WTC11 (cell line): ENCODE measurements at regions not wholly inside any gene's neighbourhood (a gene's known extent, or its start where the extent isn't known, plus 50 kb on each side); places are given as distances from the start of the nearest gene placed in this dataset.
A peak's percentile ranks its signal among the peaks of the same experiment; 100 is the strongest.

ENCODE experiments used
- ATAC-seq: fragments of 200-7000 bp; cut with Tn5 transposase; 2 replicates; pipeline ENCODE4 v1.10.0; 2021; ENCODE audit warnings: mild to moderate bottlenecking, moderate library complexity
- CTCF ChIA-PET: fragments of 300-600 bp; sonication (Branson Sonifier 250); formaldehyde crosslinking; loops from one replicate; lab custom pipeline; 2021; ENCODE audit warnings: antibody characterized with exemption; lab: Charles Lee
- POLR2A ChIA-PET: fragments of 350-600 bp; sonication (Branson Sonifier 250); formaldehyde crosslinking; loops from one replicate; lab custom pipeline; 2021; ENCODE audit warnings: antibody characterized with exemption; lab: Charles Lee
- DNase-seq: peaks from one replicate; pipeline ENCODE4 v3.0.0; 2021; ENCODE audit warnings: low spot score
- H3K27ac Mint-ChIP-seq: 2 replicates; pipeline ENCODE4 v1.8.0; 2021; ENCODE audit warnings: mixed read lengths
- H3K27me3 Mint-ChIP-seq: 2 replicates; pipeline ENCODE4 v1.8.0; 2021; ENCODE audit warnings: low read depth, mild to moderate bottlenecking, moderate library complexity, mixed read lengths
- H3K36me3 Mint-ChIP-seq: 2 replicates; pipeline ENCODE4 v1.8.0; 2021; ENCODE audit warnings: mixed read lengths
- H3K4me1 Mint-ChIP-seq: 2 replicates; pipeline ENCODE4 v1.8.0; 2022; ENCODE audit warnings: mixed read lengths
- H3K4me3 Mint-ChIP-seq: 2 replicates; pipeline ENCODE4 v1.8.0; 2021; ENCODE audit warnings: mild to moderate bottlenecking, moderate library complexity, mixed read lengths
- H3K9me3 Mint-ChIP-seq: 2 replicates; pipeline ENCODE4 v1.8.0; 2021; ENCODE audit warnings: mixed read lengths
- ATF2 ChIP-seq: sonication (generic); formaldehyde crosslinking; IDR thresholded peaks from 2 replicates; pipeline ENCODE4 v1.8.1; 2022; ENCODE audit warnings: low read depth, missing genetic modification reagents, borderline replicate concordance
- ATF6 ChIP-seq: sonication (generic); formaldehyde crosslinking; IDR thresholded peaks from 2 replicates; pipeline ENCODE4 v1.8.1; 2023; ENCODE audit warnings: mild to moderate bottlenecking, missing genetic modification reagents
- CBFB ChIP-seq: sonication (generic); formaldehyde crosslinking; IDR thresholded peaks from 2 replicates; pipeline ENCODE4 v1.8.1; 2022; ENCODE audit warnings: mild to moderate bottlenecking, low read depth, missing genetic modification reagents
- E2F1 ChIP-seq: sonication (generic); formaldehyde crosslinking; IDR thresholded peaks from 2 replicates; pipeline ENCODE4 v1.8.0; 2022; ENCODE audit warnings: mild to moderate bottlenecking, missing genetic modification reagents
- GABPB1 ChIP-seq: sonication (generic); formaldehyde crosslinking; IDR thresholded peaks from 2 replicates; pipeline ENCODE4 v1.8.1; 2023; ENCODE audit warnings: mild to moderate bottlenecking, missing genetic modification reagents
- IRF1 ChIP-seq: sonication (generic); formaldehyde crosslinking; IDR thresholded peaks from 2 replicates; pipeline ENCODE4 v1.8.0; 2023; ENCODE audit warnings: missing genetic modification reagents
- JAZF1 ChIP-seq: fragments of 250-450 bp; sonication (Bioruptor Pico); IDR thresholded peaks from 2 replicates; pipeline ENCODE4 v1.9.0; 2021; ENCODE audit warnings: moderate library complexity, mild to moderate bottlenecking, inconsistent platforms
- KAT7 ChIP-seq: sonication (generic); formaldehyde crosslinking; IDR thresholded peaks from 2 replicates; pipeline ENCODE4 v1.8.1; 2023; ENCODE audit warnings: missing genetic modification reagents, mild to moderate bottlenecking, borderline replicate concordance
- MYBL2 ChIP-seq: sonication (generic); formaldehyde crosslinking; IDR thresholded peaks from 2 replicates; pipeline ENCODE4 v1.8.1; 2023; ENCODE audit warnings: mild to moderate bottlenecking, moderate library complexity, missing genetic modification reagents
- NR3C1 ChIP-seq: sonication (generic); formaldehyde crosslinking; conservative IDR thresholded peaks from 2 replicates; pipeline ENCODE4 v1.8.1; 2023; ENCODE audit warnings: low read depth, mild to moderate bottlenecking, missing genetic modification reagents
- RORB ChIP-seq: fragments of 250-450 bp; sonication (Bioruptor Pico); IDR thresholded peaks from 2 replicates; pipeline ENCODE4 v1.9.0; 2021; ENCODE audit warnings: mild to moderate bottlenecking
- SMAD3 ChIP-seq: sonication (generic); formaldehyde crosslinking; IDR thresholded peaks from 2 replicates; pipeline ENCODE4 v1.8.0; 2022; ENCODE audit warnings: missing genetic modification reagents, mild to moderate bottlenecking, borderline replicate concordance
- TEAD1 ChIP-seq: sonication (generic); formaldehyde crosslinking; IDR thresholded peaks from 2 replicates; pipeline ENCODE4 v1.8.0; 2022; ENCODE audit warnings: mild to moderate bottlenecking, missing genetic modification reagents
- TEAD4 ChIP-seq: sonication (generic); formaldehyde crosslinking; IDR thresholded peaks from 2 replicates; pipeline ENCODE4 v1.8.0; 2022; ENCODE audit warnings: mild to moderate bottlenecking, missing genetic modification reagents
- TP53 ChIP-seq: sonication (generic); formaldehyde crosslinking; IDR thresholded peaks from 2 replicates; pipeline ENCODE4 v1.8.1; 2023; ENCODE audit warnings: mild to moderate bottlenecking, missing genetic modification reagents
- USF2 ChIP-seq: sonication (generic); formaldehyde crosslinking; IDR thresholded peaks from 2 replicates; pipeline ENCODE4 v1.8.1; 2023; ENCODE audit warnings: mild to moderate bottlenecking, missing genetic modification reagents, moderate library complexity
- ZBTB43 ChIP-seq: sonication (generic); formaldehyde crosslinking; IDR thresholded peaks from 2 replicates; pipeline ENCODE4 v1.8.1; 2023; ENCODE audit warnings: mild to moderate bottlenecking, missing genetic modification reagents
- ZNF425 ChIP-seq: fragments of 250-450 bp; sonication (Bioruptor Pico); conservative IDR thresholded peaks from 2 replicates; pipeline ENCODE4 v1.9.0; 2021; ENCODE audit warnings: mild to moderate bottlenecking

- TF ChIP-seq ZNF425 (CRISPR knock-in tag) (no peak), RORB (CRISPR knock-in tag) (no peak), ATF6 (no peak), KAT7 (CRISPR knock-in tag) (no peak), ZBTB43 (CRISPR knock-in tag) (no peak), CBFB (no peak), ATF2 (CRISPR knock-in tag) (no peak), SMAD3 (CRISPR knock-in tag) (no peak), TP53 (CRISPR knock-in tag) (no peak)
Measured at GRCh38 chr6:37109714-37110499, 60.0 kb upstream of the PIM1 start (continued).

GRCh38 chr6:37110500-37111461 is 59.2 kb upstream of the PIM1 start:
- DNase-seq (no peak), ATAC-seq (no peak)
- TF ChIP-seq GABPB1 (CRISPR knock-in tag) (peak; percentile 75), TEAD1 (no peak), E2F1 (CRISPR knock-in tag) (no peak)
- H3K4me1 Mint-ChIP-seq = peaks cover 31% of the 10 kb centered on the region
- no peaks in the 10 kb centered on the region for H3K27me3 Mint-ChIP-seq
- peak overlapping the region; percentile 83 for H3K27ac Mint-ChIP-seq
- H3K4me3 Mint-ChIP-seq = no peak overlapping the region
- ChIA-PET CTCF (interaction anchor here (0.8 to 1.4 kb wide), 7 partner anchors 55 to 99 kb away, joined by 3 to 5 read pairs (median 4); no protein-coding TSS in a partner anchor), POLR2A (interaction anchor here (0.6 to 1.2 kb wide), 8 partner anchors 8 to 59 kb away, joined by 3 to 6 read pairs (median 3); partner anchors contain the start of gene PIM1)
- H3K36me3 Mint-ChIP-seq = peaks cover 48% of the 10 kb centered on the region
- H3K9me3 Mint-ChIP-seq = peaks cover 5% of the 10 kb centered on the region

GRCh38 chr6:37113976-37114375 is 56.0 kb upstream of the PIM1 start:
- Mint-ChIP-seq H3K27ac (no peak overlapping the region), H3K4me1 (peaks cover 21% of the 10 kb centered on the region), H3K27me3 (no peaks in the 10 kb centered on the region), H3K4me3 (no peak overlapping the region), H3K36me3 (peaks cover 65% of the 10 kb centered on the region), H3K9me3 (peaks cover 5% of the 10 kb centered on the region)
- DNase-seq (no peak), ATAC-seq (no peak)
- POLR2A ChIA-PET = interaction anchor here (0.7 to 0.9 kb wide), 2 partner anchors 58 to 63 kb away, joined by 3 to 5 read pairs; no protein-coding TSS in a partner anchor
- CTCF ChIA-PET = no interaction called here
- TF ChIP-seq IRF1 (CRISPR knock-in tag) = no peak
- TF ChIP-seq NR3C1 (CRISPR knock-in tag) = no peak
- no peak for TF ChIP-seq ZNF425 (CRISPR knock-in tag)
- no peak for TF ChIP-seq MYBL2
- TF ChIP-seq TEAD4 (CRISPR knock-in tag) = no peak
- no peak for TF ChIP-seq JAZF1 (CRISPR knock-in tag)
- no peak for TF ChIP-seq USF2 (CRISPR knock-in tag)
- no peak for TF ChIP-seq RORB (CRISPR knock-in tag)
